Tongue (tissue), 1 donor: ENCODE measurements at regions not wholly inside any gene's neighbourhood (a gene's known extent, or its start where the extent isn't known, plus 50 kb on each side); places are given as distances from the start of the nearest gene placed in this dataset.

Experiments used
- DNase-seq: peaks from one replicate; pipeline ENCODE4 v3.0.0-alpha.2; 2015

DNA sequence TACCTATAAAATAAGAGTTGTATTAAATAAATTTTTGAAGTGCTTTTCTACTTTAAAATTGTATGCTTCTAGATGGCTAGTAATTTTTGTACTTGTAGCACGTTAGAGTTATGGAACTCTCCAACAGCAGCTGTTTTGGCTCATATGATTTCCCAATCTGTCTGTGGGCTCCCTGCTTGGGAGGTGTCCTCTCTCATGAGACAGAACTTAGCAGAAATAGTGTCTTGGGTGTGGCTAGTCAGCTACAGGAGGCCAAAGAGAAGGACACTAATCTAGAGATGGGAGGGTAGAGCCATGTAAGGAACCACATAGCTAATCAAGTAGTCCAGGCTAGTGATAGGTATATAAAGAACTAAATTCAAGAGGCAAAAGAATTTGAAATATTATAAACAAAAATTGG is 78.4 kb upstream of the DAB2 start:
- no peak for DNase-seq

DNA sequence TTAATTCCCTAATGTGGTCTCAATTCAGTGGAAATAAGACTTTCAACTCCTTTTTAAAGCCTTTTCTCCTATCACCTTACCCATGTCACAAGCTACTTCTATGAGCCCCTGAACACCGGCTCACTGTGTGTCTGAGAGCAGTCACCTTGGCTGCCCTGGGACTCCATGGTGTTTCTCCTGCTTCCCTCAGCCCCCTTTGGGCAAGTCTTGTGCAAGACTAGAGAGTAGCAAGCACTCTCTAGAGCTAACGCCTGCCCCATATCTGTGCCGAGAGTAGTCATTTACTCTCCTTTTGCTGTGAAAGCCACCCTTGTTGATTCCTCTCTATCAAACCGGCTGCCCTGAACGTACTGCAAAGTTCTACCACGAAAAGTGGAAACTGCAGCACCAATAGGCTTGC is 77.9 kb upstream of the DAB2 start:
- DNase-seq = no peak

DNA sequence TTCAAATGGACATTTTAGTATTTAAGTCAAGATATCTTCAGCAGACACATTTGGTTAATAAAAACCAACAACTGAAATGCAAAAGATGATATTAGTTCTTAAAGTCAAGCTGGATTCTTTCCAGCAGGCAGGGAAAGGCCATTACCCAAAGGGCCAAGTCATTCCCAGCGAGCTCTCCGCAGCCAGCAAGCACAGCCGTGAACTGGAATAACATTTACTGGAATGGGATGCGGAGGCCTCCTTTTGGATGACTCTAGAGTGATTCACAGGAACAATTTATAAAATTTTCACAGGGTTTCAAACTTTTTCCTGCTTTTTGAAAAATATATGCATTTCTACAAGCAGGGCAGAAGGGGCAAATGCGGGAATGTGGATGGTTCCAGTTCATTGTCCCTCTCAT is 76.6 kb upstream of the DAB2 start:
- peak; percentile 59 for DNase-seq

DNA sequence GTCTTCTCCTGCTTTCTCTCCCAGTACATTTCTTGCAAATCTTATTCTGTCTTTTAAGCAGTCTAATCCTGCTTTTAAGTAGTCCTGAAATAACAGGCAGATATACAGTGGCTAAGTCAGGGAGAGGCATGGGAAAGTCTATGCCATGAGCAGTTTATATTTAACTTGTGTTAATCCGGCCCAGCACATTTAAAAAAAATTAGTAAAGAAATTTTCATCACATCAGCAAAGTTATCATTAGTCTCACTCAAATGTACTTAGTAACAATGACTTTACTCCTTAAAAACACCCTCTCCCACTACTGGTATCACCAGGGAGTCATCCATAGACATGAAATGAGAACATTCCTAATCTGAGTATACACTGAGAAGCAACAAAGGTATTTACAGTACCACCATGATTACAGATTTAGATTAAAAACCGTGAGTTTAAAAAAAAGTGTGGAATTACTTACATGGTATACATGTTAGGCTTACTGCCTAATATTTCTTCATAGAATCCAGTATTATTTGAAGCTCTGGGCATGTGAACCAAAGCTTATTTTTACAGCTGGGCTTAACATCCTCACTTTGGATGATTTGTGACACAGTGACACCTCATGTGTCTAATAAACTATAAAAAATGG is 75.9 kb upstream of the DAB2 start:
- DNase-seq = no peak

DNA sequence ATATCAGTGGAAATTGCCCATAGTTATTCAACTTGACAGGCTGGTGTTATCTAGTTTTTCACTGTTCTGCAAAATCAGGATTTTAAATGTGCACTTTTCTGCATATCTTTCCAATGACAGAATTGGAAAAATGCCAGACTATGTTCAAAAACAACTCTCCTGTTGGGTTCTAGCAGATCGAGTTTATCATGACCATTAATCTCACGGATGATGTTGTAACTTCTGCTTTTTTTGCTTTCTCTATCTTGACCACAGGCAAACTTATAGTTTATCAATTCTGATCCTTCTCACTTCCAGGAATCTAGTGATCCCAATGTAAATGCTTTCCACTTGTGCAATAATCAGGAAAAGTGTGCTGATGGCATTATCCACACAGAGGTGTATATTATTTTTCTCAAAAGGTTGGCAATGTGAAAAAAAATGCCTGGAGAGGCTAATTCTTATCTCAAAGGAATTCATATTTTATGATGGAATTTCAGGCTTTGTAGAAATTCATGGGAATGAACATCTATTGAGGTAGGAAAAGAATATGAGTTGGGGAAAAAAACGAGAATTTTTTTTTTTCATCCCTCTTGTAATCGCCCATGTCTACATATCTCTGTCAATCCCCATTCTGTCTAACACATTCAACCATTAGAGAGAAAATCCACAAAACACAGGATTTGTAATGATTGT is 73.6 kb upstream of the DAB2 start:
- no peak for DNase-seq

DNA sequence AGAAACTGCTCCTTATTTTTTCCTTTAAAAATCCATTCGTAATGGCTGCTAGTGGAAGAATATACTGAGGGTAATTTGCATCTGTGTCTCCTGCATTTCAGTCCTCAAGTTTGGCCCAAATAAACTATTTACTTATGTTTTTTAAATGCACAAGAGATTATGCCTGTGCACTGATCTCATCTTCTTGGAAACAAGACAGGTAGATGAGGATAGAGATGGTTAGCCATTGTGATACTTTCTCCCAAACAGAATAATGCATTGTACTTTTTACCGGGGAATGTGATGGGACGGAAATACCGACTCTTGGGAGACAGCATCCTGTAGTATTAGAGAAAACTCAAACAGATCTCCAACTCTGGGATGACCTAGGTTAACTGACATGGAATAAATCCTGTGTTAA is 72.5 kb upstream of the DAB2 start:
- DNase-seq = no peak

DNA sequence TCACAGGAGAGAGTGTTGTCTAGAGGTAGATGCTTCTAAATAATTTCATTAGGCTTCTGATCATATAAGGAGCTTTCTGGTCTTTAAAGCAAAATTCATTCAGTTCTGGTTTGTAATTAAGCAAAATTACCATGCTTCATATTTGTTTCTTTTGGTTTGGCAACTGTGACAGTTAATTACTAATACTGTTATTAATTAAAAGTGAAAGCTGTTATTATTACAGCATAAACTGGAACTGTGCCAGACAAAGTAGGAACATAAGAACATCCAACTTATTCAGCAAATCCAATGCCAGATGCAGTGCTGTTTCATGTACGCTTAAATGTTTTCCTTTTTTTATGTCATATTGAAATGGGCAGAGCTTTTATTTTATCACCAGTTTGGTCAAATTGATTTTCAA is 70.4 kb upstream of the DAB2 start:
- DNase-seq = no peak

DNA sequence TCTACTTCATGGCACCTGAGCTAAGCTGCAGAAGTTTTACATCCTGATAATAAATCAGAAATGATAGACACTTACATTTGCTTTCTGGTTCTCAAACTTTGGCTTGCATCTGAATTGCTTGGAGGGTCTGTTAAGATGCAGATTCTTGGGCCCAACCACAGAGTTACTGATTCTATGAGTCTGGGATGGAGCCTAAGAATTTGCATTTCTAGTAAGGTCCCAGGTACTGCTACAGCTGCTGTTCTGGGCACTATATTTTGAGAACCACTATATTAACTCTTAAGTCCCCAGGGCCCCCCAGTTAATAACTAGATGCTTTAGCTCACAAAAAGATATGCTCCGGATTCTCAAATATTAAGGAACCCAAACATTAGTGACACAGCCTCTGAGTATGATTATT is 69.8 kb upstream of the DAB2 start:
- no peak for DNase-seq

DNA sequence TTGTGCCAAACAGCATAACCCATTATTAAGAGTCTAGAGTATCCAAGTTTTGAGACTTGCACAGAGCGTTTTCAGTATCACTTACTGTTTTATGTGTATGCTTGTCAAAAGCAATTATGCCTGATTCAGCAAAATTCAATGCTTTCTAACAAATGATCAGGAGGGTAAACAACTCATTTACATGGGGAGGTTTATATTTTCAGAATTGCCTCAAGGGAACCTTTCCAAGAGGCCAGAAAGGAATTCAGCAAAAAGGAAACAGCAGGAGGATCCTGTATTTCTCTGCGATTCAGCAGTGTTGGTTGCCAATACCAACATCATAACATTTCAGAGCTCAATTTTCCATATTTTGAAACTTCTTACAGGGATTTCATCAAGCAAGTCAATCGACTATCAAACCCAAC is 69.3 kb upstream of the DAB2 start:
- DNase-seq = peak; percentile 61

DNA sequence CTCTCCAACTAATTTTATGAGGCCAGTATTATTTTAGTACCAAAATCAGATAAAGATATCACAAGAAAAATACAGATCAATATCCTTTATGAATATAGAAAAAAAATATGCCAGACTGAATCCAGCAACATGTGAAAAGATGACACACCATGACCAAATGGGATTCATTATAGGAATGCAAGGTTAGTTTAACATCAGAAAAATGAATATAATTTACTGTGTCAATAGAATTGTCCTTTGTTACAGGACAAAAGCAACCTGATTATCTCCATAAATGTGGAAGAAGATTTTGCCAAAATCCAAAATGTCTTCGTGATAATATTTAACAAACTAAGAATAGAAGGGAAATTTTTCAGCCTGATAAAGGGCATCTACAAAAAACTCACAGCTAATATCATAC is 66.4 kb upstream of the DAB2 start:
- no peak for DNase-seq

DNA sequence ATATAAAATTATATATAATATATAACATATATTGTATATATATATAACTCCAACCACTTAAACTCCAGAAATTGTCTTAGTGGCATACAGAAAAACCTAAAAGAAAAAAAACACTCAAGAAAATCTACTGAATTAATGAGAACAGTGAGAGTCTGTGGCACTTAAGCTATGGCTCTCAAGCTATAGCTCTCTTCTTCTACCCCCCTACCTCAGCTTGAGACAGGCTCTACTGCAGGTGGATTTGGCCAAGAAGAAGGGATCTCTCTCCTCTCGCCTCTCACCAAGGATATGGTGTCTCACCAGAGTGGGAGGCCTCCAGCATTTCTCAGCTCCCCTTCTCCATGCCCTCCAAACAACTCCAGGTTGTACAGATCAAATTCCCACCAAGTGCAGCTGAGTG is 64.5 kb upstream of the DAB2 start:
- no peak for DNase-seq

DNA sequence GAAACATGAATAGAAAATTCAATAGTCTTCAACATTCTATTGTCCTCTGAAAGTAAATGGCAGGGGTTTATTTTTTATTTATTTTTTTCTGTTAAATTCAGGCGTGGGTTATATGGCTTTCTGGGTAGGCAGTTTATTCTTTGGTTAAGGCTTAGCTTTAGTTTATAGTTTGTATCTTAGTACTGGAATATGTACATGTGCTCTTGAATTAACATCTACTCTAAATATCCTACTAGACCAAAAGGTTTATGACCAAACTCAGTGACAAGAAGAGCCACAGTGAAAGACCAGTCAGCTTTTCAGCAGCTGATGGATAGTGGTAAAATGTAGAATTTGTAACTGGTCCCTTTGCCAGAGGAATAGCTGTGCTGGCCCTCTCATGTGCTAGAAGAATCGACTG is 62.0 kb upstream of the DAB2 start:
- no peak for DNase-seq

DNA sequence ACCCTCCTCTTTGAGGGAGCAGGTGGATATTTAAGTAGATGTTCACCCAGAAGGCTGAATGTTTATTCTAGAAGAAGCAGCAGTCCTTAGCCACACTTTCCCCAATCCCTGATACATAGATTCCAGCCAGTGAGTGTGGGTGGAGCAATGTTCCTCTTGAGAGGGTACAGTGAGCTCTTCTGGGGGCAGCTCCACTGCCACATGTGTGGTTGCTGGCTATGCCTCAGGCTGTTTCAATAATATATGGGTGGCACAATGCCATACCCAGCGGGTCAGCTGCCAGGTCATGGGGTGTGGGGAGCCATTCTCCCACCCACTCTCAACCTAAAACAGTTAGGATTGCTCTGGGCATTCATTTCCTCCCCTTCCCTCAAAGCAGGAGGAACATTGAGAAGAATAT is 61.6 kb upstream of the DAB2 start:
- no peak for DNase-seq

DNA sequence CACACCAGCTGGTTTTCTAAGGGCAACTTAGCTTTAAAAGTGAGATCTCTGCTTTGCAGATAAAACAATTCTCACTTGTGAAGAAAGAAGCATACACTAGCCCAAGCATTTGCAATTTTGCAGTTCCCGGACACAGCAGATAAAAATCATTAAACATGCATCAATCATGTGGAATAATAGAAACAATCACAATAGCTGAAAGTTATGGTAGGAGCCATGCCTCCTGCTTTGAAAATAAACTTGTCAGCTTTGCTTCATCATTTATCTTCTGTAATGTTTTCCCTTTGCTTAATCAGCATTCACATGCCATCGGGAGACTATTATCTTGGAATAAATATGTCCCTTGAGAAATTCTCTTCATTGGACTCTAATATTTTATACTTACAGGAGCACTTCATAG is 60.3 kb upstream of the DAB2 start:
- DNase-seq = no peak

DNA sequence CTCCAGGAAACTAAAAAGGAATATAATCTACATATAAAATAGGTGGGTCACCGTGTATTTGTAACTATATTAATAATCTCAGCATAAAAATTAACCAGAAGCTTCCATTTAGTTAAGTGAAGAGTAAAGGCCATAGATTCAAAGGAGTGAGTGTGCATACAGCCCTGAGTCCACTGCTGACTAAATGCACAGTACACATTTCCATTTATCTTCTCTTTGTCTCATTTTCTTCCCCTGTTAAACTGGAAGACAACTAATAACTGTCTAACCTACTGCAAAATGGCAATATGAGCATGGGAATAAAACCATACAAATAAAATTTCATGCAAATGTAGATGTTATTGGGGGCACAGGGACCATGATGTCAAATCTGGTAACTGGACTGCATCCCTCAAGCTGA is 59.9 kb upstream of the DAB2 start:
- DNase-seq = no peak

DNA sequence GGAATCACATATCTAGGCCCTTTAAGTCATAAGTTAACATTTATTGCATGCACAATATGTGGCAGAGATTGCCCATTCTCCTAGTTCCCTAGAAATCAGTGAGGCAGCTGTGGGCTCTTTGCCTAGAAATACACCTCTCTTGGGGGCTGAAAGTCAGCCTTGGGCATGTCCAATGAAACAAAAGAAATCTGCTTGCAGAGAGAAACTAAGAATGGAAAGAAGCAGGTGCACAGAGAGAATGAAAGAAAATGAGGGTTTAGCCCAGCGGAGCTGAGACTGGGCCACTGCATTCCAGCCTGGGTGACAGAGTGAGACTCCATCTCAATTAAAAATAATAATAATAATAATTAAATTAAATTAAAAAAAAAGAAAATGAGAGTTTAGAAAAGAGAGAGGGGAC is 57.3 kb upstream of the DAB2 start:
- no peak for DNase-seq

DNA sequence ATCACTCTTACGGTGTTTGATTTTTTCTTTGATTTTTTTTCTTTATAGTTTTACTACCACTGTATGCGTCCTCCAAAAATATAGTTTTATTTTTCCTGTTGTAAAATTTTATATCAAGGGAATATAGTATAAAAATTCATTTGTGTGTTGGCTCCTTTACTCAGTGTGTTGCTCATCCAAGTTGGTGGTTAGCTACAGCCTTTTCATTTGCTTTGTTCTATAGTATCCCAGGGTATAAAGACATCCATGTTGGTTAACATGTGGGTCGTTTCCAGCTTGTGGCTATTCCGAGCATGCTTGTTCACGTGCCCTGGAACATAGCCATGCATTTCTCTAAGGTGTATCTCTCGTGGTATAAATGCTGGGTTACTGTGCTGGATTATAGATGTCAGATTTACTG is 54.8 kb upstream of the DAB2 start:
- DNase-seq = no peak

DNA sequence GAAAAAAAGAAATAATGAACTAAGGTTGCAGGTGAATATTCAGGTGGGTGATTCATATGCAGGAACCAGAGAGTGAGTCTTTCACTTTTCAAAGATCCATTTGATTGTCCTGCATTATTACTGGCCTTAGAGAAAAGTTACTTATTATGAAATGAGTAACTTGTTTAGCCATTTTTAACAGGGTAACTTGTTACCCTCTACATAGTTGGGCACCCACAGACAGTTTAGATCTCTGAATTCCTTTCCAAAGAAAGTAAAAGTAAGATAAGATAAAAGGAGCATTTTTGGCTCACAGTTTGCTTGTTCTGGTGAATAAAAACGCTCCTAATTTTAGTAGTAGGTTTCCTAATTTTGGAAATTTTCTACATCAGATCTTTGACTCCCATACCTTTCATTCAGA is 54.1 kb upstream of the DAB2 start:
- no peak for DNase-seq

DNA sequence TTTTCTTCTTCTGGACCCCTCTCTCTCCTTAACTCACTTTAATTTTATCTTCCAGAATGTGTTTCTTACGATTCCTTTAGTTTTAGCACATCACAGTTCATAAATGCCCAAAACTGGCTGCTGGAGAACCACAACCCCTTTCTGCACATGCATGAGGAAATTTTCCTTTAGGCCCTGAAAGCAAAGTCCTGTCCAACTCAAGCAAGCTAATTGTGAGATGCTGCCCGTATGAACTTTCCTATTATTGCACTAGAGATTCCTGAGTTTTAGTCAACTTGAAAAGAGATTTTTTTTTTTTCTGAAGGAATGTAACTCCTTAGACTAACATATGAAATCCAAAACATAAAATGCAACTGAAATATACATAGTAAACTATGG is 52.1 kb upstream of the DAB2 start:
- no peak for DNase-seq

DNA sequence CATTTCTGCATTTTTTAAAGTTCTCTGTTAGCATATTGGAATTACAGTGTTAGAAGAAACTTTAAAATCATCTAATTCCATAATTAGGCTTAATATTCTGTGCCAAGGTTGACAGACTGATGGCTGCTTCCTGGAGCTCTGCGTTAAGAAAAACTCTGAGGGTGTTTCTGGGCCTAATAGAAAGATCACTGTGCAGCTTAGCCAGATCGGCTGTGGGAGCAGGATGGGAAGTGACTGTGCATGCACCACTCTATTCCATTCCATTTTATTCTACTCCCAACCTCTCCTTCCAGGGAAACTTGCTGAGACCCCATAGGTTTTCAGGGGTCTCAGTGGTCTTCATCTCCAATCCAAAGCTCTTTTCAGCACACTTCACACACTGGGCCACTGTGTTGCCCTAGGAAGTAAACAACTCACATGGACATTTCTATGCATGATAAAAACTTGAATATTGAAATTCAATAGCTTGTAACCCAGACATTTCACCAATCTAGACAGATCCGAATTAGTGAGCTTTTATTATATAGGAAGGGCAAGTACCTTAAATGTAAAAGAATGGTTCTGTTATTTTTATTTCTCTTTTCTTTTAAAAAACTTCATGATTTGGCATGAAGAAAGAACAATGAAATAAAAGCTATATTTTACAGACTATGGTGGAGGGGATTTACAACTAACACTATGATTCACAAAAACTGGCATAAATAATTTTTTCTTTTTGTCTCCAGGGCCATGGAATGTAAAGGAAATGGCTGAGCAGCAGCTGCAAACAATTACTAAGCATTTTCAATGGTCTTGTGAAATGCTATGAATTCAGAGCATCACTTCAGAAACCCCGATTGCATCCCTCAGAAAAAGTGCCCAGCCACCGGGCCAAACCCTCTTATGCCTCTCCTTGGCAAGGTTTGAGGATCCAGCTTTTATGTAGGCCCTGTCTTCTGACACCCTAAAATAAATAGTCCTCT is 51.4 kb upstream of the DAB2 start:
- peak; percentile 33 for DNase-seq

DNA sequence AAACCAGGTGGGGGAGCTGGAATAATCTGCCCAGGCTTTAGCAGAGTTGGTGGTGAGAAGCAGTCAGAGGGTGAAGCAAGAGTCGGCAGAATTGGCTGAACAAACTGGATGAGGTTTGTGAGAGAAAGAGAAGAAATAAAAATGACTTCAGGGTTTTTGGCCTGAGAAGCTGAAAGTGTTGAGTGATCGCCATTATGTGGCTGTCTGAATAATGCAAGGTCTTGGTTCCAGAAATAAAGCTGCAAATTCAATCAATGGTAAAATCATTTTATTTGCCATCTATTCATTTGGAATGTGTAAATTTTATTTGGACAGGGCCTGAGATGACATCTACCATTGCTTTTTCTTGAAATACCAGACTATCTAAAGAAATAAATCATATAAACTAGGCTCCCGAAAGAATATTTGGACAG is 50.4 kb upstream of the DAB2 start:
- DNase-seq = no peak
